Loucy (cell line): ENCODE measurements at regions not wholly inside any gene's neighbourhood (a gene's known extent, or its start where the extent isn't known, plus 50 kb on each side); places are given as distances from the start of the nearest gene placed in this dataset.

ENCODE experiments used
- H2AFZ ChIP-seq: fragments of 200-600 bp; sonication (generic); 2 replicates; pipeline ENCODE4 v1.6.0; 2016; ENCODE audit warnings: antibody characterized with exemption, mild to moderate bottlenecking, low read length, moderate library complexity
- H3F3A ChIP-seq: fragments of 200-600 bp; 2 replicates; pipeline ENCODE4 v1.6.0; 2016; ENCODE audit warnings: antibody characterized with exemption, low read depth, mild to moderate bottlenecking
- H3K27me3 ChIP-seq: fragments of 200-600 bp; sonication (generic); 2 replicates; pipeline ENCODE4 v1.6.1; 2014; ENCODE audit warnings: low read length, mild to moderate bottlenecking; ENCODE audit not compliant: insufficient read depth, poor library complexity, severe bottlenecking
- H3K36me3 ChIP-seq: fragments of 200-600 bp; sonication (generic); 2 replicates; pipeline ENCODE4 v1.6.1; 2016; ENCODE audit warnings: low read length; ENCODE audit not compliant: insufficient read depth
- H3K4me1 ChIP-seq: fragments of 200-600 bp; sonication (generic); 2 replicates; pipeline ENCODE4 v1.5.1; 2014; ENCODE audit warnings: low read length, mild to moderate bottlenecking; ENCODE audit not compliant: insufficient read depth, poor library complexity, severe bottlenecking
- H3K4me2 ChIP-seq: fragments of 200-600 bp; sonication (generic); 2 replicates; pipeline ENCODE4 v1.6.0; 2014; ENCODE audit warnings: antibody characterized with exemption, low read length, low read depth, mild to moderate bottlenecking; ENCODE audit not compliant: poor library complexity, severe bottlenecking
- H3K4me3 ChIP-seq: fragments of 200-600 bp; sonication (generic); 2 replicates; pipeline ENCODE4 v1.5.1; 2014; ENCODE audit warnings: low read length, mild to moderate bottlenecking, mixed read lengths; ENCODE audit not compliant: poor library complexity, severe bottlenecking
- H3K79me2 ChIP-seq: fragments of 200-600 bp; sonication (generic); 2 replicates; pipeline ENCODE4 v1.6.1; 2014; ENCODE audit warnings: low read length; ENCODE audit not compliant: insufficient read depth
- H3K9ac ChIP-seq: fragments of 200-600 bp; sonication (generic); 2 replicates; pipeline ENCODE4 v1.6.0; 2014; ENCODE audit warnings: mild to moderate bottlenecking, low read depth, low read length, moderate library complexity; ENCODE audit not compliant: poor library complexity, severe bottlenecking
- H3K9me2 ChIP-seq: fragments of 200-600 bp; sonication (generic); replicated peaks from 2 replicates; pipeline ENCODE4 v1.6.1; 2016; ENCODE audit warnings: low read depth, low read length, mixed read lengths
- H3K9me3 ChIP-seq: fragments of 200-600 bp; sonication (generic); 2 replicates; pipeline ENCODE4 v1.6.1; 2014; ENCODE audit warnings: mild to moderate bottlenecking, antibody characterized with exemption, low read length, low read depth; ENCODE audit not compliant: insufficient read depth
- H4K20me1 ChIP-seq: fragments of 200-600 bp; sonication (generic); 2 replicates; pipeline ENCODE4 v1.6.0; 2014; ENCODE audit warnings: antibody characterized with exemption, low read length, mild to moderate bottlenecking; ENCODE audit not compliant: insufficient read depth, poor library complexity, severe bottlenecking
- EZH2phosphoT487 ChIP-seq: fragments of 200-600 bp; IDR thresholded peaks from 2 replicates; pipeline ENCODE4 v1.6.1; 2018; ENCODE audit warnings: antibody characterized with exemption, mild to moderate bottlenecking, moderate library complexity, borderline replicate concordance
- TF ChIP-seq, protein P1 (sequence below): fragments of 200-600 bp; sonication (generic); conservative IDR thresholded peaks from 2 replicates; pipeline ENCODE4 v1.5.1; 2014; ENCODE audit warnings: mild to moderate bottlenecking, antibody characterized with exemption, low read length

- H3K79me2 ChIP-seq = no peaks in the 10 kb centered on the region
- no peaks in the 10 kb centered on the region for H3F3A ChIP-seq
- no peak overlapping the region for H2AFZ ChIP-seq
- H3K4me3 ChIP-seq = no peak overlapping the region
- H3K27me3 ChIP-seq = no peaks in the 10 kb centered on the region
- H3K4me1 ChIP-seq = no peaks in the 10 kb centered on the region
- H4K20me1 ChIP-seq = no peaks in the 10 kb centered on the region
- TF ChIP-seq EZH2phosphoT487 = no peak
- TF ChIP-seq, protein P1, sequence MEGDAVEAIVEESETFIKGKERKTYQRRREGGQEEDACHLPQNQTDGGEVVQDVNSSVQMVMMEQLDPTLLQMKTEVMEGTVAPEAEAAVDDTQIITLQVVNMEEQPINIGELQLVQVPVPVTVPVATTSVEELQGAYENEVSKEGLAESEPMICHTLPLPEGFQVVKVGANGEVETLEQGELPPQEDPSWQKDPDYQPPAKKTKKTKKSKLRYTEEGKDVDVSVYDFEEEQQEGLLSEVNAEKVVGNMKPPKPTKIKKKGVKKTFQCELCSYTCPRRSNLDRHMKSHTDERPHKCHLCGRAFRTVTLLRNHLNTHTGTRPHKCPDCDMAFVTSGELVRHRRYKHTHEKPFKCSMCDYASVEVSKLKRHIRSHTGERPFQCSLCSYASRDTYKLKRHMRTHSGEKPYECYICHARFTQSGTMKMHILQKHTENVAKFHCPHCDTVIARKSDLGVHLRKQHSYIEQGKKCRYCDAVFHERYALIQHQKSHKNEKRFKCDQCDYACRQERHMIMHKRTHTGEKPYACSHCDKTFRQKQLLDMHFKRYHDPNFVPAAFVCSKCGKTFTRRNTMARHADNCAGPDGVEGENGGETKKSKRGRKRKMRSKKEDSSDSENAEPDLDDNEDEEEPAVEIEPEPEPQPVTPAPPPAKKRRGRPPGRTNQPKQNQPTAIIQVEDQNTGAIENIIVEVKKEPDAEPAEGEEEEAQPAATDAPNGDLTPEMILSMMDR = no peak
- H3K36me3 ChIP-seq = no peaks in the 10 kb centered on the region
- H3K9ac ChIP-seq = no peak overlapping the region
- H3K4me2 ChIP-seq = no peak overlapping the region
- no peaks in the 10 kb centered on the region for H3K9me2 ChIP-seq
- H3K9me3 ChIP-seq = no peaks in the 10 kb centered on the region
Observed at GRCh38 chr14:58814466-58814865, 176.7 kb downstream of the DACT1 start.

- no peak overlapping the region for H2AFZ ChIP-seq
- no peaks in the 10 kb centered on the region for H3K36me3 ChIP-seq
- no peak for TF ChIP-seq EZH2phosphoT487
- TF ChIP-seq, protein P1 = no peak
- H3K79me2 ChIP-seq = no peaks in the 10 kb centered on the region
- no peaks in the 10 kb centered on the region for H3K27me3 ChIP-seq
- no peaks in the 10 kb centered on the region for H3K9me2 ChIP-seq
- no peaks in the 10 kb centered on the region for H3K4me1 ChIP-seq
- no peak overlapping the region for H3K4me2 ChIP-seq
- no peaks in the 10 kb centered on the region for H3K9me3 ChIP-seq
- no peaks in the 10 kb centered on the region for H4K20me1 ChIP-seq
- H3K4me3 ChIP-seq = no peak overlapping the region
- H3F3A ChIP-seq = no peaks in the 10 kb centered on the region
- H3K9ac ChIP-seq = no peak overlapping the region
Observed at GRCh38 chr14:58815161-58815701, 177.5 kb downstream of the DACT1 start.

DNA sequence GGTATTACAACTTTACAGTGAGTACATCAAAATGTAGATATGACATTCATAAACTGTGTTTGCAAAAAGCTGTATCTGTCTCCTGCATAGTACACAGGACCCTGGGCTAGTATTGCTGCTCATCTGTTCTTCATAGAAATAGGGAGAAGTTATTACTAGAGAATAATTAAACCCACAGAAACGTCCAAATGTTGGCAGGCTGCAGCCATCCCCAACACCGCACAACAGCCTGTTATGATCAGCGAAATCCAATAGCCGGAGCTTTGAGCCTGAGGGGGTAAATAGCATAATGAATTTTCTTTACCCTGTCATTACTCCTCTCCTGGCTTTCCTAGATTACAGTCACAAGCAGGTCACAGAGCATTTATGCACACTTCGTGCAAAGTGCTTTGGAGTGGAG, 178.0 kb downstream of the DACT1 start:
- TF ChIP-seq EZH2phosphoT487 = no peak
- TF ChIP-seq, protein P1 = no peak
- no peak overlapping the region for H3K4me2 ChIP-seq
- H3K9ac ChIP-seq = no peak overlapping the region
- no peak overlapping the region for H2AFZ ChIP-seq
- H3K4me3 ChIP-seq = no peak overlapping the region
- H3K9me3 ChIP-seq = no peaks in the 10 kb centered on the region
- H4K20me1 ChIP-seq = no peaks in the 10 kb centered on the region
- no peaks in the 10 kb centered on the region for H3K9me2 ChIP-seq
- no peaks in the 10 kb centered on the region for H3K36me3 ChIP-seq
- H3K4me1 ChIP-seq = no peaks in the 10 kb centered on the region
- H3K27me3 ChIP-seq = no peaks in the 10 kb centered on the region
- no peaks in the 10 kb centered on the region for H3K79me2 ChIP-seq
- H3F3A ChIP-seq = no peaks in the 10 kb centered on the region
